ENCODE measurements at regions not wholly inside any gene's neighbourhood (a gene's known extent, or its start where the extent isn't known, plus 50 kb on each side); places are given as distances from the start of the nearest gene placed in this dataset.

- Histone ChIP-seq H3K36me3 (ENCODE audit: insufficient read depth, low read length) (no peaks in the 10 kb centered on the region), H3K4me1 (ENCODE audit: insufficient read depth, low read length, severe bottlenecking) (no peaks in the 10 kb centered on the region), H3F3A (ENCODE audit: insufficient read depth, low read length) (no peaks in the 10 kb centered on the region), H4K20me1 (ENCODE audit: insufficient read depth, low read length) (no peaks in the 10 kb centered on the region), H3K4me3 (ENCODE audit: low read depth, low read length, poor library complexity, severe bottlenecking) (no peak overlapping the region), H3K27ac (ENCODE audit: low read depth, low read length, poor library complexity, severe bottlenecking) (no peak overlapping the region), H2AFZ (ENCODE audit: low read length) (no peak overlapping the region), H3K27me3 (ENCODE audit: insufficient read depth, low read length) (no peaks in the 10 kb centered on the region), H3K9me3 (ENCODE audit: low read length) (no peaks in the 10 kb centered on the region), H3K9ac (ENCODE audit: low read length) (no peak overlapping the region), H3K79me2 (ENCODE audit: insufficient read depth, low read length) (no peaks in the 10 kb centered on the region), H3K4me2 (ENCODE audit: low read length) (no peak overlapping the region), H3K9me2 (ENCODE audit: low read depth, low read length) (no peaks in the 10 kb centered on the region)
- no peak for TF ChIP-seq EZH2 (IDR thresholded peaks at IDR 0.05; ENCODE audit: borderline replicate concordance, low read length)
Observed at GRCh38 chr5:166499447-166500240, 1791.8 kb upstream of the WWC1 start.

- no peaks in the 10 kb centered on the region for H3K27me3 ChIP-seq (ENCODE audit: insufficient read depth, low read length)
- no peaks in the 10 kb centered on the region for H4K20me1 ChIP-seq (ENCODE audit: insufficient read depth, low read length)
- H3K36me3 ChIP-seq (ENCODE audit: insufficient read depth, low read length), result no peaks in the 10 kb centered on the region
- H2AFZ ChIP-seq (ENCODE audit: low read length), result no peak overlapping the region
- TF ChIP-seq CTCF (IDR thresholded peaks at IDR 0.05; ENCODE audit: low read length) (no peak), EZH2 (IDR thresholded peaks at IDR 0.05; ENCODE audit: borderline replicate concordance, low read length) (no peak)
- no peaks in the 10 kb centered on the region for H3F3A ChIP-seq (ENCODE audit: insufficient read depth, low read length)
- H3K27ac ChIP-seq (ENCODE audit: low read depth, low read length, poor library complexity, severe bottlenecking), result no peak overlapping the region
- no peaks in the 10 kb centered on the region for H3K79me2 ChIP-seq (ENCODE audit: insufficient read depth, low read length)
- no peak overlapping the region for H3K4me3 ChIP-seq (ENCODE audit: low read depth, low read length, poor library complexity, severe bottlenecking)
- H3K4me1 ChIP-seq (ENCODE audit: insufficient read depth, low read length, severe bottlenecking), result no peaks in the 10 kb centered on the region
- no peaks in the 10 kb centered on the region for H3K9me3 ChIP-seq (ENCODE audit: low read length)
- no peak overlapping the region for H3K4me2 ChIP-seq (ENCODE audit: low read length)
- no peak overlapping the region for H3K9ac ChIP-seq (ENCODE audit: low read length)
- no peaks in the 10 kb centered on the region for H3K9me2 ChIP-seq (ENCODE audit: low read depth, low read length)
Observed at GRCh38 chr5:166503506-166503905, 1787.9 kb upstream of the WWC1 start.

- H3K4me3 ChIP-seq (ENCODE audit: low read depth, low read length, poor library complexity, severe bottlenecking), result no peak overlapping the region
- H3K27ac ChIP-seq (ENCODE audit: low read depth, low read length, poor library complexity, severe bottlenecking), result no peak overlapping the region
- H4K20me1 ChIP-seq (ENCODE audit: insufficient read depth, low read length), result no peaks in the 10 kb centered on the region
- no peaks in the 10 kb centered on the region for H3K36me3 ChIP-seq (ENCODE audit: insufficient read depth, low read length)
- TF ChIP-seq EZH2 (IDR thresholded peaks at IDR 0.05; ENCODE audit: borderline replicate concordance, low read length) (no peak), CTCF (IDR thresholded peaks at IDR 0.05; ENCODE audit: low read length) (no peak)
- H2AFZ ChIP-seq (ENCODE audit: low read length), result no peak overlapping the region
- H3F3A ChIP-seq (ENCODE audit: insufficient read depth, low read length), result no peaks in the 10 kb centered on the region
- H3K9me2 ChIP-seq (ENCODE audit: low read depth, low read length), result no peaks in the 10 kb centered on the region
- H3K4me1 ChIP-seq (ENCODE audit: insufficient read depth, low read length, severe bottlenecking), result no peaks in the 10 kb centered on the region
- no peaks in the 10 kb centered on the region for H3K27me3 ChIP-seq (ENCODE audit: insufficient read depth, low read length)
- H3K9ac ChIP-seq (ENCODE audit: low read length), result no peak overlapping the region
- H3K4me2 ChIP-seq (ENCODE audit: low read length), result no peak overlapping the region
- no peaks in the 10 kb centered on the region for H3K79me2 ChIP-seq (ENCODE audit: insufficient read depth, low read length)
- H3K9me3 ChIP-seq (ENCODE audit: low read length), result no peaks in the 10 kb centered on the region
Observed at GRCh38 chr5:166505067-166505466, 1786.4 kb upstream of the WWC1 start.

- Histone ChIP-seq H3K27ac (ENCODE audit: low read depth, low read length, poor library complexity, severe bottlenecking) (no peak overlapping the region), H3K36me3 (ENCODE audit: insufficient read depth, low read length) (no peaks in the 10 kb centered on the region), H3K9ac (ENCODE audit: low read length) (no peak overlapping the region), H3F3A (ENCODE audit: insufficient read depth, low read length) (no peaks in the 10 kb centered on the region), H3K9me2 (ENCODE audit: low read depth, low read length) (no peaks in the 10 kb centered on the region), H3K79me2 (ENCODE audit: insufficient read depth, low read length) (no peaks in the 10 kb centered on the region), H2AFZ (ENCODE audit: low read length) (no peak overlapping the region), H3K27me3 (ENCODE audit: insufficient read depth, low read length) (no peaks in the 10 kb centered on the region), H3K4me1 (ENCODE audit: insufficient read depth, low read length, severe bottlenecking) (no peaks in the 10 kb centered on the region), H3K4me2 (ENCODE audit: low read length) (no peak overlapping the region), H3K4me3 (ENCODE audit: low read depth, low read length, poor library complexity, severe bottlenecking) (no peak overlapping the region), H4K20me1 (ENCODE audit: insufficient read depth, low read length) (no peaks in the 10 kb centered on the region), H3K9me3 (ENCODE audit: low read length) (no peaks in the 10 kb centered on the region)
- TF ChIP-seq CTCF (IDR thresholded peaks at IDR 0.05; ENCODE audit: low read length) (no peak), EZH2 (IDR thresholded peaks at IDR 0.05; ENCODE audit: borderline replicate concordance, low read length) (no peak)
Observed at GRCh38 chr5:166505544-166505943, 1785.9 kb upstream of the WWC1 start.
